HG02763 (cell line): ENCODE measurements at regions not wholly inside any gene's neighbourhood (a gene's known extent, or its start where the extent isn't known, plus 50 kb on each side); places are given as distances from the start of the nearest gene placed in this dataset.
"Not testable (repeated sequence)": the region's sequence is repeated elsewhere in the genome, so short reads cannot be mapped to it uniquely, and the experiment has no call there.

ENCODE experiments used
- ATAC-seq: cut with Tn5 transposase; IDR thresholded peaks from one replicate; pipeline ENCODE4 v1.9.1; 2021; ENCODE audit warnings: mild to moderate bottlenecking, moderate library complexity; ENCODE audit not compliant: unreplicated experiment

- no peak for ATAC-seq
Observed at GRCh38 chr5:100043475-100043874, 491.7 kb upstream of the FAM174A start.

- no peak for ATAC-seq
Observed at GRCh38 chr5:100026606-100027005, 508.6 kb upstream of the FAM174A start.

GRCh38 chr5:100023536-100023935 is 511.6 kb upstream of the FAM174A start:
- ATAC-seq = no peak

GRCh38 chr5:100017520-100018262 is 517.5 kb upstream of the FAM174A start:
- ATAC-seq = no peak

GRCh38 chr5:100013305-100013704 is 521.9 kb upstream of the FAM174A start:
- not testable (repeated sequence) for ATAC-seq

- ATAC-seq = not testable (repeated sequence)
Observed at GRCh38 chr5:100011160-100011559, 524.0 kb upstream of the FAM174A start.

GRCh38 chr5:100004969-100005368 is 530.2 kb upstream of the FAM174A start:
- ATAC-seq = no peak

- ATAC-seq = no peak
Observed at GRCh38 chr5:99998319-99998718, 536.9 kb upstream of the FAM174A start.

- ATAC-seq = no peak
Observed at GRCh38 chr5:99995407-99995806, 539.8 kb upstream of the FAM174A start.

- no peak for ATAC-seq
Observed at GRCh38 chr5:99973779-99974178, 561.4 kb upstream of the FAM174A start.

GRCh38 chr5:99955962-99956361 is 579.2 kb upstream of the FAM174A start:
- ATAC-seq = no peak

GRCh38 chr5:99955006-99955405 is 580.2 kb upstream of the FAM174A start:
- no peak for ATAC-seq

- no peak for ATAC-seq
Observed at GRCh38 chr5:99949969-99950524, 585.1 kb upstream of the FAM174A start.

- ATAC-seq = no peak
Observed at GRCh38 chr5:99949361-99949760, 585.8 kb upstream of the FAM174A start.

- ATAC-seq = no peak
Observed at GRCh38 chr5:99948850-99949249, 586.3 kb upstream of the FAM174A start.

- peak; percentile 65 for ATAC-seq
Observed at GRCh38 chr5:99945478-99946442, 589.4 kb upstream of the FAM174A start.

- no peak for ATAC-seq
Observed at GRCh38 chr5:99940540-99940939, 594.6 kb upstream of the FAM174A start.

- ATAC-seq = no peak
Observed at GRCh38 chr5:99936911-99937310, 598.3 kb upstream of the FAM174A start.

- ATAC-seq = no peak
Observed at GRCh38 chr5:99929806-99930135, 605.4 kb upstream of the FAM174A start.

- no peak for ATAC-seq
Observed at GRCh38 chr5:99929067-99929805, 605.9 kb upstream of the FAM174A start.

GRCh38 chr5:99928490-99928889 is 606.7 kb upstream of the FAM174A start:
- ATAC-seq = no peak
